ENCODE measurements at regions not wholly inside any gene's neighbourhood (a gene's known extent, or its start where the extent isn't known, plus 50 kb on each side); places are given as distances from the start of the nearest gene placed in this dataset.

- no peak for DNase-seq
Measured at GRCh38 chr3:62975566-62975965, 100.3 kb upstream of the CADPS start.

GRCh38 chr3:62981962-62982361 lies 106.7 kb upstream of the CADPS start:
- DNase-seq: no peak

GRCh38 chr3:62982795-62983455 lies 107.7 kb upstream of the CADPS start:
- no peak for DNase-seq

- no peak for DNase-seq
Measured at GRCh38 chr3:62986061-62986460, 110.8 kb upstream of the CADPS start.

- no peak for DNase-seq
Measured at GRCh38 chr3:62987721-62988120, 112.5 kb upstream of the CADPS start.

- no peak for DNase-seq
Measured at GRCh38 chr3:62990704-62991413, 115.6 kb upstream of the CADPS start.

- no peak for DNase-seq
Measured at GRCh38 chr3:62992520-62992919, 117.3 kb upstream of the CADPS start.

- DNase-seq: no peak
Measured at GRCh38 chr3:62995119-62995518, 119.9 kb upstream of the CADPS start.

- no peak for DNase-seq
Measured at GRCh38 chr3:62995530-62995929, 120.3 kb upstream of the CADPS start.

GRCh38 chr3:62997369-62997768 lies 122.2 kb upstream of the CADPS start:
- no peak for DNase-seq

GRCh38 chr3:62999158-62999557 lies 123.9 kb upstream of the CADPS start:
- no peak for DNase-seq

GRCh38 chr3:62999791-63000190 lies 124.6 kb upstream of the CADPS start:
- DNase-seq: no peak

- no peak for DNase-seq
Measured at GRCh38 chr3:63004448-63004847, 129.2 kb upstream of the CADPS start.

- DNase-seq: peak in 15 of 51 donors; percentile 0 to 51 (median 6)
Measured at GRCh38 chr3:63015614-63016309, 140.5 kb upstream of the CADPS start.

- DNase-seq: no peak
Measured at GRCh38 chr3:63022114-63022513, 146.9 kb upstream of the CADPS start.

GRCh38 chr3:63026722-63027121 lies 151.5 kb upstream of the CADPS start:
- DNase-seq: no peak

- DNase-seq: no peak
Measured at GRCh38 chr3:63029326-63029725, 154.1 kb upstream of the CADPS start.

- DNase-seq: no peak
Measured at GRCh38 chr3:63029921-63030320, 154.7 kb upstream of the CADPS start.

GRCh38 chr3:63030666-63031065 lies 155.4 kb upstream of the CADPS start:
- DNase-seq: peak in 3 of 51 donors; percentile 2 to 37 (median 4)

GRCh38 chr3:63032881-63033280 lies 157.7 kb upstream of the CADPS start:
- no peak for DNase-seq

GRCh38 chr3:63034101-63034500 lies 158.9 kb upstream of the CADPS start:
- no peak for DNase-seq

- no peak for DNase-seq
Measured at GRCh38 chr3:63037116-63037515, 161.9 kb upstream of the CADPS start.

GRCh38 chr3:63042833-63043232 lies 167.6 kb upstream of the CADPS start:
- peak in 2 of 51 donors; percentile 4 to 12 for DNase-seq
